GM12878 (cell line): ENCODE measurements at regions not wholly inside any gene's neighbourhood (a gene's known extent, or its start where the extent isn't known, plus 50 kb on each side); places are given as distances from the start of the nearest gene placed in this dataset.

ENCODE experiments used
- ATAC-seq: fragments of 200-7000 bp; cut with Tn5 transposase; 3 replicates; pipeline ENCODE4 v1.9.1; 2020; ENCODE audit warnings: mild to moderate bottlenecking, moderate library complexity
- BruUV-seq: library from RNA; stranded (reverse); fragments of 400-500 nt; replicated peaks from 2 replicates; lab custom pipeline; 2021; lab: Mats Ljungman, UMichigan
- CTCF ChIA-PET: fragments of 300-600 bp; sonication (Branson Sonifier 250); formaldehyde crosslinking; extraction: SDS; loops from one replicate; lab custom pipeline; 2021; ENCODE audit warnings: inconsistent platforms; lab: Yijun Ruan, JAX
- POLR2A ChIA-PET: fragments of 350-600 bp; formaldehyde crosslinking; extraction: SDS; loops from one replicate; lab custom pipeline; 2021; ENCODE audit warnings: inconsistent platforms; lab: Charles Lee
- RAD21 ChIA-PET: fragments of 300-600 bp; sonication (Branson Sonifier 250); formaldehyde crosslinking; loops from one replicate; lab custom pipeline; 2023; ENCODE audit warnings: antibody characterized with exemption; ENCODE audit not compliant: unreplicated experiment; lab: Charles Lee
- SMC1A ChIA-PET: fragments of 300-600 bp; sonication (Branson Sonifier 250); formaldehyde crosslinking; loops from one replicate; lab custom pipeline; 2023; ENCODE audit not compliant: unreplicated experiment, uncharacterized antibody; lab: Charles Lee
- DNase-seq: peaks from one replicate; pipeline ENCODE4 v3.0.0-alpha.2; 2011; ENCODE audit warnings: low read depth, low spot score
- FAIRE-seq: peaks from 3 replicates; lab custom pipeline; 2011; peaks lifted over from hg19 to GRCh38; lab: Jason Lieb, UNC
- H2AFZ ChIP-seq: 2 replicates; pipeline ENCODE4 v1.6.0; 2011; ENCODE audit warnings: low read depth, low read length, control low read depth; ENCODE audit not compliant: control insufficient read depth
- H3K27ac ChIP-seq: 2 replicates; pipeline ENCODE4 v1.5.1; 2011; ENCODE audit warnings: control low read depth; ENCODE audit not compliant: control insufficient read depth, insufficient read depth
- H3K27me3 ChIP-seq, 2 experiments: replicated peaks in 1 of 2; 2 replicates each; pipeline versions ENCODE4 v1.6.0 to v1.6.1; 2011; ENCODE audit warnings: low read length in 1 of 2; ENCODE audit not compliant: control insufficient read depth in 2 of 2, insufficient read depth in 2 of 2
- H3K36me3 ChIP-seq, 2 experiments: 2 replicates each; pipeline ENCODE4 v1.5.1; 2011; ENCODE audit warnings: low read length in 1 of 2; ENCODE audit not compliant: control insufficient read depth in 2 of 2, insufficient read depth in 2 of 2
- H3K4me1 ChIP-seq: 2 replicates; pipeline ENCODE4 v1.6.1; 2011; ENCODE audit warnings: mild to moderate bottlenecking, low read length, moderate library complexity, mixed read lengths; ENCODE audit not compliant: control insufficient read depth, insufficient read depth
- H3K4me2 ChIP-seq: 2 replicates; pipeline ENCODE4 v1.6.0; 2011; ENCODE audit warnings: control low read depth; ENCODE audit not compliant: control insufficient read depth, insufficient read depth
- H3K4me3 ChIP-seq: fragments of 200-600 bp; sonication (generic); 2 replicates; pipeline ENCODE4 v1.5.1; 2016
- H3K79me2 ChIP-seq: 2 replicates; pipeline ENCODE4 v1.6.0; 2011; ENCODE audit warnings: low read length; ENCODE audit not compliant: control insufficient read depth, insufficient read depth
- H3K9ac ChIP-seq: 2 replicates; pipeline ENCODE4 v1.8.0; 2011; ENCODE audit warnings: low read length, control low read depth, mixed read lengths; ENCODE audit not compliant: control insufficient read depth, insufficient read depth
- H3K9me3 ChIP-seq: replicated peaks from 3 replicates; pipeline ENCODE4 v1.5.1; 2011; ENCODE audit warnings: mild to moderate bottlenecking, low read length; ENCODE audit not compliant: control insufficient read depth, insufficient read depth
- H4K20me1 ChIP-seq: 2 replicates; pipeline ENCODE4 v1.6.0; 2011; ENCODE audit not compliant: control insufficient read depth, insufficient read depth
- BACH1 ChIP-seq: fragments of 450-650 bp; IDR thresholded peaks from 2 replicates; pipeline ENCODE4 v1.6.1; 2017; ENCODE audit warnings: mild to moderate bottlenecking, borderline replicate concordance
- ETV6 ChIP-seq, 2 experiments: fragments of 450-650 bp in 1 of 2; IDR thresholded peaks in 1 of 2; conservative IDR thresholded peaks in 1 of 2; 2 replicates each; pipeline ENCODE4 v1.6.1; 2014; ENCODE audit warnings: antibody characterized with exemption in 1 of 2, borderline replicate concordance in 1 of 2, low read depth in 1 of 2, mild to moderate bottlenecking in 1 of 2, moderate library complexity in 1 of 2
- JUND ChIP-seq: IDR thresholded peaks from 2 replicates; pipeline ENCODE4 v1.6.1; 2012; ENCODE audit warnings: low read depth, mild to moderate bottlenecking, low read length, improper control_type of control experiment, moderate library complexity
- NFIC ChIP-seq: IDR thresholded peaks from 2 replicates; pipeline ENCODE4 v1.6.1; 2012; ENCODE audit warnings: low read depth, mild to moderate bottlenecking, inconsistent platforms, low read length, moderate library complexity
- NFXL1 ChIP-seq: fragments of 450-650 bp; IDR thresholded peaks from 2 replicates; pipeline ENCODE4 v1.6.1; 2017; ENCODE audit warnings: antibody characterized with exemption, mild to moderate bottlenecking, borderline replicate concordance
- NR2C2 ChIP-seq: IDR thresholded peaks from 2 replicates; pipeline ENCODE4 v1.6.1; 2011; ENCODE audit warnings: borderline replicate concordance, low read depth; ENCODE audit not compliant: control insufficient read depth, insufficient read length
- NR2F1 ChIP-seq: fragments of 450-650 bp; conservative IDR thresholded peaks from 2 replicates; pipeline ENCODE4 v1.6.1; 2017; ENCODE audit warnings: mild to moderate bottlenecking
- NRF1 ChIP-seq: conservative IDR thresholded peaks from 2 replicates; pipeline ENCODE4 v1.6.1; 2011; ENCODE audit warnings: mild to moderate bottlenecking, low read depth, low read length, improper control_type of control experiment
- SMAD1 ChIP-seq: fragments of 450-650 bp; IDR thresholded peaks from 2 replicates; pipeline ENCODE4 v1.6.1; 2018; ENCODE audit warnings: mild to moderate bottlenecking, low read depth; ENCODE audit not compliant: partially characterized antibody
- STAT3 ChIP-seq: IDR thresholded peaks from 2 replicates; pipeline ENCODE4 v1.6.1; 2011; ENCODE audit warnings: low read depth, low read length, improper control_type of control experiment
- WGBS: methylation state at CpG from one replicate; pipeline ENCODE4 v1.1.6; 2016; ENCODE audit warnings: low lambda C conversion rate; ENCODE audit not compliant: insufficient replicate concordance, insufficient coverage; ENCODE audit errors: missing lambda C conversion rate; 5-methylcytosine and 5-hydroxymethylcytosine counted together
- in situ Hi-C: fragments of 300-500 bp; cut with MboI; formaldehyde crosslinking; loops from 9 replicates; pipeline ENCODE4 v1.14.3; 2018; ENCODE audit warnings: mixed read lengths
- intact Hi-C: fragments of 100-400 bp; cut with micrococcal nuclease; formaldehyde crosslinking; loops from one replicate; pipeline ENCODE4 v1.14.2; 2022; ENCODE audit not compliant: unreplicated experiment
- TF ChIP-seq, protein P1 (sequence below): fragments of 450-650 bp; IDR thresholded peaks from 2 replicates; pipeline ENCODE4 v1.6.1; 2017; ENCODE audit warnings: mild to moderate bottlenecking, moderate library complexity
- TF ChIP-seq, protein P2 (sequence below): fragments of 450-650 bp; IDR thresholded peaks from 2 replicates; pipeline ENCODE4 v1.6.1; 2017; ENCODE audit warnings: mild to moderate bottlenecking, low read depth, inconsistent platforms; ENCODE audit not compliant: poor library complexity, severe bottlenecking
- TF ChIP-seq, protein P3 (sequence below): fragments of 450-650 bp; IDR thresholded peaks from 2 replicates; pipeline ENCODE4 v1.6.1; 2017; ENCODE audit warnings: mild to moderate bottlenecking
- TF ChIP-seq, protein P4 (sequence below): IDR thresholded peaks from 2 replicates; pipeline ENCODE4 v1.6.1; 2011; ENCODE audit warnings: low read depth, mild to moderate bottlenecking, low read length, moderate library complexity, borderline replicate concordance; ENCODE audit errors: extremely low read depth
- TF ChIP-seq, protein P5 (sequence below): IDR thresholded peaks from 2 replicates; pipeline ENCODE4 v1.6.1; 2011; ENCODE audit warnings: mild to moderate bottlenecking, low read depth, low read length, moderate library complexity; ENCODE audit not compliant: insufficient replicate concordance

DNA sequence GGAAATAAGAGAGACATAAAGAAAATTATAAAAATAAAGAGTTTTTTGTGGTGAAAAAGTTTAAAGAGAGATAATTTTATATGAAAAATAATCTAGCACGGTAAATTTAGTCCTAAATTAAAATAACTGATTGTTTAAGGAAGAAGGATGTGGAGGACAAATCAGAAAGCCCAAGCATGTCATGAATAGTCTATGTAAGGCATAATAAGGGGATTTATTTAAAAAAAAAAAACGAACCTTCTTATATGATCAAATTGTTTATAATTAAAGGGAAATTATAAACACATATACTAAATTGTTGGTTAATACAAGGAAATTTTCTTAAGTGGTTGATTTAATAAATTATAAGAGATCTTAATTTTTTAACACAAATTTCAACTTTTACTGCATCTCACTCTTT is 551.8 kb upstream of the TYRP1 start:
- no peaks in the 10 kb centered on the region for H3K4me1 ChIP-seq
- DNase-seq = no peak
- WGBS = 0% methylated on average over 2 of the region's 2 CpGs
- FAIRE-seq = no peak
- no peaks in the 10 kb centered on the region for H4K20me1 ChIP-seq
- ChIA-PET SMC1A (no interaction called here), CTCF (no interaction called here), POLR2A (no interaction called here), RAD21 (no interaction called here)
- H3K9ac ChIP-seq = no peak overlapping the region
- H3K36me3 ChIP-seq = no peaks in the 10 kb centered on the region
- H3K9me3 ChIP-seq = no peaks in the 10 kb centered on the region
- no peaks in the 10 kb centered on the region for H3K27me3 ChIP-seq
- no TSS peak for BruUV-seq
- intact Hi-C loops = no loop called here
- H2AFZ ChIP-seq = no peak overlapping the region
- H3K27ac ChIP-seq = no peak overlapping the region
- no peaks in the 10 kb centered on the region for H3K79me2 ChIP-seq
- in situ Hi-C loops = no loop called here
- no peak overlapping the region for H3K4me2 ChIP-seq
- no peak overlapping the region for H3K4me3 ChIP-seq
- ATAC-seq = no peak
- TF ChIP-seq, protein P1, sequence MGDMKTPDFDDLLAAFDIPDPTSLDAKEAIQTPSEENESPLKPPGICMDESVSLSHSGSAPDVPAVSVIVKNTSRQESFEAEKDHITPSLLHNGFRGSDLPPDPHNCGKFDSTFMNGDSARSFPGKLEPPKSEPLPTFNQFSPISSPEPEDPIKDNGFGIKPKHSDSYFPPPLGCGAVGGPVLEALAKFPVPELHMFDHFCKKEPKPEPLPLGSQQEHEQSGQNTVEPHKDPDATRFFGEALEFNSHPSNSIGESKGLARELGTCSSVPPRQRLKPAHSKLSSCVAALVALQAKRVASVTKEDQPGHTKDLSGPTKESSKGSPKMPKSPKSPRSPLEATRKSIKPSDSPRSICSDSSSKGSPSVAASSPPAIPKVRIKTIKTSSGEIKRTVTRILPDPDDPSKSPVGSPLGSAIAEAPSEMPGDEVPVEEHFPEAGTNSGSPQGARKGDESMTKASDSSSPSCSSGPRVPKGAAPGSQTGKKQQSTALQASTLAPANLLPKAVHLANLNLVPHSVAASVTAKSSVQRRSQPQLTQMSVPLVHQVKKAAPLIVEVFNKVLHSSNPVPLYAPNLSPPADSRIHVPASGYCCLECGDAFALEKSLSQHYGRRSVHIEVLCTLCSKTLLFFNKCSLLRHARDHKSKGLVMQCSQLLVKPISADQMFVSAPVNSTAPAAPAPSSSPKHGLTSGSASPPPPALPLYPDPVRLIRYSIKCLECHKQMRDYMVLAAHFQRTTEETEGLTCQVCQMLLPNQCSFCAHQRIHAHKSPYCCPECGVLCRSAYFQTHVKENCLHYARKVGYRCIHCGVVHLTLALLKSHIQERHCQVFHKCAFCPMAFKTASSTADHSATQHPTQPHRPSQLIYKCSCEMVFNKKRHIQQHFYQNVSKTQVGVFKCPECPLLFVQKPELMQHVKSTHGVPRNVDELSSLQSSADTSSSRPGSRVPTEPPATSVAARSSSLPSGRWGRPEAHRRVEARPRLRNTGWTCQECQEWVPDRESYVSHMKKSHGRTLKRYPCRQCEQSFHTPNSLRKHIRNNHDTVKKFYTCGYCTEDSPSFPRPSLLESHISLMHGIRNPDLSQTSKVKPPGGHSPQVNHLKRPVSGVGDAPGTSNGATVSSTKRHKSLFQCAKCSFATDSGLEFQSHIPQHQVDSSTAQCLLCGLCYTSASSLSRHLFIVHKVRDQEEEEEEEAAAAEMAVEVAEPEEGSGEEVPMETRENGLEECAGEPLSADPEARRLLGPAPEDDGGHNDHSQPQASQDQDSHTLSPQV = no peak
- TF ChIP-seq, protein P2, sequence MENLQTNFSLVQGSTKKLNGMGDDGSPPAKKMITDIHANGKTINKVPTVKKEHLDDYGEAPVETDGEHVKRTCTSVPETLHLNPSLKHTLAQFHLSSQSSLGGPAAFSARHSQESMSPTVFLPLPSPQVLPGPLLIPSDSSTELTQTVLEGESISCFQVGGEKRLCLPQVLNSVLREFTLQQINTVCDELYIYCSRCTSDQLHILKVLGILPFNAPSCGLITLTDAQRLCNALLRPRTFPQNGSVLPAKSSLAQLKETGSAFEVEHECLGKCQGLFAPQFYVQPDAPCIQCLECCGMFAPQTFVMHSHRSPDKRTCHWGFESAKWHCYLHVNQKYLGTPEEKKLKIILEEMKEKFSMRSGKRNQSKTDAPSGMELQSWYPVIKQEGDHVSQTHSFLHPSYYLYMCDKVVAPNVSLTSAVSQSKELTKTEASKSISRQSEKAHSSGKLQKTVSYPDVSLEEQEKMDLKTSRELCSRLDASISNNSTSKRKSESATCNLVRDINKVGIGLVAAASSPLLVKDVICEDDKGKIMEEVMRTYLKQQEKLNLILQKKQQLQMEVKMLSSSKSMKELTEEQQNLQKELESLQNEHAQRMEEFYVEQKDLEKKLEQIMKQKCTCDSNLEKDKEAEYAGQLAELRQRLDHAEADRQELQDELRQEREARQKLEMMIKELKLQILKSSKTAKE = no peak
- TF ChIP-seq, protein P3, sequence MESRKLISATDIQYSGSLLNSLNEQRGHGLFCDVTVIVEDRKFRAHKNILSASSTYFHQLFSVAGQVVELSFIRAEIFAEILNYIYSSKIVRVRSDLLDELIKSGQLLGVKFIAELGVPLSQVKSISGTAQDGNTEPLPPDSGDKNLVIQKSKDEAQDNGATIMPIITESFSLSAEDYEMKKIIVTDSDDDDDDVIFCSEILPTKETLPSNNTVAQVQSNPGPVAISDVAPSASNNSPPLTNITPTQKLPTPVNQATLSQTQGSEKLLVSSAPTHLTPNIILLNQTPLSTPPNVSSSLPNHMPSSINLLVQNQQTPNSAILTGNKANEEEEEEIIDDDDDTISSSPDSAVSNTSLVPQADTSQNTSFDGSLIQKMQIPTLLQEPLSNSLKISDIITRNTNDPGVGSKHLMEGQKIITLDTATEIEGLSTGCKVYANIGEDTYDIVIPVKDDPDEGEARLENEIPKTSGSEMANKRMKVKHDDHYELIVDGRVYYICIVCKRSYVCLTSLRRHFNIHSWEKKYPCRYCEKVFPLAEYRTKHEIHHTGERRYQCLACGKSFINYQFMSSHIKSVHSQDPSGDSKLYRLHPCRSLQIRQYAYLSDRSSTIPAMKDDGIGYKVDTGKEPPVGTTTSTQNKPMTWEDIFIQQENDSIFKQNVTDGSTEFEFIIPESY = no peak
- TF ChIP-seq ETV6 (conservative IDR thresholded peaks at IDR 0.05 in 1 of 2, IDR thresholded peaks at IDR 0.05 in 1 of 2; ENCODE audit: borderline replicate concordance in 1 of 2, low read depth in 1 of 2) (no peak), JUND (no peak), NR2F1 (no peak), BACH1 (no peak), NFIC (no peak), STAT3 (no peak), NFXL1 (no peak), NRF1 (no peak), SMAD1 (no peak), NR2C2 (no peak)
- TF ChIP-seq, protein P4, sequence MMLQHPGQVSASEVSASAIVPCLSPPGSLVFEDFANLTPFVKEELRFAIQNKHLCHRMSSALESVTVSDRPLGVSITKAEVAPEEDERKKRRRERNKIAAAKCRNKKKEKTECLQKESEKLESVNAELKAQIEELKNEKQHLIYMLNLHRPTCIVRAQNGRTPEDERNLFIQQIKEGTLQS = no peak
- TF ChIP-seq, protein P5, sequence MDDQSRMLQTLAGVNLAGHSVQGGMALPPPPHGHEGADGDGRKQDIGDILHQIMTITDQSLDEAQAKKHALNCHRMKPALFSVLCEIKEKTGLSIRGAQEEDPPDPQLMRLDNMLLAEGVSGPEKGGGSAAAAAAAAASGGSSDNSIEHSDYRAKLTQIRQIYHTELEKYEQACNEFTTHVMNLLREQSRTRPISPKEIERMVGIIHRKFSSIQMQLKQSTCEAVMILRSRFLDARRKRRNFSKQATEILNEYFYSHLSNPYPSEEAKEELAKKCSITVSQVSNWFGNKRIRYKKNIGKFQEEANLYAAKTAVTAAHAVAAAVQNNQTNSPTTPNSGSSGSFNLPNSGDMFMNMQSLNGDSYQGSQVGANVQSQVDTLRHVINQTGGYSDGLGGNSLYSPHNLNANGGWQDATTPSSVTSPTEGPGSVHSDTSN = no peak
